Rectal smooth muscle tissue (tissue), 1 donor: ENCODE measurements at regions not wholly inside any gene's neighbourhood (a gene's known extent, or its start where the extent isn't known, plus 50 kb on each side); places are given as distances from the start of the nearest gene placed in this dataset.

ENCODE experiments used
- H3K27ac ChIP-seq: one replicate; pipeline ENCODE4 v1.7.0; 2013; ENCODE audit warnings: low read depth, low read length, inconsistent platforms
- H3K27me3 ChIP-seq: one replicate; pipeline ENCODE4 v1.7.0; 2013; ENCODE audit warnings: low read length; ENCODE audit not compliant: control insufficient read depth, insufficient read depth
- H3K36me3 ChIP-seq: one replicate; pipeline ENCODE4 v1.7.0; 2013; ENCODE audit warnings: low read length; ENCODE audit not compliant: control insufficient read depth, insufficient read depth
- H3K4me1 ChIP-seq: one replicate; pipeline ENCODE4 v1.7.0; 2013; ENCODE audit warnings: low read length; ENCODE audit not compliant: control insufficient read depth, insufficient read depth
- H3K4me3 ChIP-seq: one replicate; pipeline ENCODE4 v1.7.0; 2013; ENCODE audit warnings: low read length
- H3K9ac ChIP-seq: one replicate; pipeline ENCODE4 v1.7.0; 2013; ENCODE audit warnings: low read length

GRCh38 chr12:97299847-97300246, 162.8 kb upstream of the RMST start:
- Histone ChIP-seq H3K27me3 (no peaks in the 10 kb centered on the region), H3K4me3 (no peak overlapping the region), H3K27ac (no peak overlapping the region), H3K4me1 (no peaks in the 10 kb centered on the region), H3K36me3 (no peaks in the 10 kb centered on the region), H3K9ac (no peak overlapping the region)

DNA sequence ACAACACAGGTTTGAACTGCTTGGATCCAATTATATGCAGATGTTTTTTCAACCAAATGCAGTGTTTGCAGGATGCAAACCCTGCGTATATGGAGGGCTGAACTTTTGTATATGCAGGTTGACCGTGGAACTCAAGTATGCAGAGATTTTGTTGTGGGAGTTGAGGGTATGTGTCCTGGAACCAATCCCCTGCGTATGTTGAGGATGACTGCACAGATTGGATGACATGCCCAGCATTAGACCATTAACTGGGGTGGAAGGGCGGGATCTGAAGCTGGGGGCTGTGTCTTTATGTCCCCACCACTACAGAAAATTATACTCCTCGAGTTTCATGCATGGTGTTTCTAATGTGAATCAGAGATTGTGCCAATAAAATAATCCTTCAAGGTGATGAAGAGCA, 162.2 kb upstream of the RMST start:
- no peak overlapping the region for H3K27ac ChIP-seq
- no peaks in the 10 kb centered on the region for H3K4me1 ChIP-seq
- H3K36me3 ChIP-seq, result no peaks in the 10 kb centered on the region
- H3K4me3 ChIP-seq, result no peak overlapping the region
- H3K27me3 ChIP-seq, result no peaks in the 10 kb centered on the region
- no peak overlapping the region for H3K9ac ChIP-seq

DNA sequence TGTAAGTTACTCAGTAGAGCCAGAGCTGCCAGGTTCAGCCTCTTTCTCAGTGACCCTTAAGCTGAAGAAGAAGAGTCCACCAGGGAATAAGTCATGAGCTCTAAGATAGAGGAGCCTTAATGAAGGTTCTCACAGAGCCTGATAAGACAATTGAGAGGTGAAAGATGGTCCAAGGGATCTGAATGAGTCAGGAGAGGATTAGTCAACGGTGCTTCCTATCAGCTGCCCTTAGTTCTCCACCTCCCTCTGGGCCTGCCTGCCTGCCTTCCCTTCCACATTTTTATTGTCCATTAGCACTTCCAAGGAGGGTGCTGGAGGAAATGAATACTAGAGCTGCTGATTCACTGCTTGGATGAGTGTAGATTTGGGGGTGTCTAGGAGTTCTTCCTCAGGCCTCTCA, 161.7 kb upstream of the RMST start:
- Histone ChIP-seq H3K27me3 (no peaks in the 10 kb centered on the region), H3K4me3 (no peak overlapping the region), H3K27ac (no peak overlapping the region), H3K4me1 (no peaks in the 10 kb centered on the region), H3K9ac (no peak overlapping the region), H3K36me3 (no peaks in the 10 kb centered on the region)

- no peak overlapping the region for H3K9ac ChIP-seq
- no peaks in the 10 kb centered on the region for H3K27me3 ChIP-seq
- no peaks in the 10 kb centered on the region for H3K36me3 ChIP-seq
- no peak overlapping the region for H3K4me3 ChIP-seq
- no peak overlapping the region for H3K27ac ChIP-seq
- no peaks in the 10 kb centered on the region for H3K4me1 ChIP-seq
Observed at GRCh38 chr12:97301576-97301975, 161.0 kb upstream of the RMST start.

GRCh38 chr12:97305651-97306050, 157.0 kb upstream of the RMST start:
- Histone ChIP-seq H3K9ac (no peak overlapping the region), H3K27me3 (no peaks in the 10 kb centered on the region), H3K36me3 (no peaks in the 10 kb centered on the region), H3K4me3 (no peak overlapping the region), H3K4me1 (no peaks in the 10 kb centered on the region), H3K27ac (no peak overlapping the region)

DNA sequence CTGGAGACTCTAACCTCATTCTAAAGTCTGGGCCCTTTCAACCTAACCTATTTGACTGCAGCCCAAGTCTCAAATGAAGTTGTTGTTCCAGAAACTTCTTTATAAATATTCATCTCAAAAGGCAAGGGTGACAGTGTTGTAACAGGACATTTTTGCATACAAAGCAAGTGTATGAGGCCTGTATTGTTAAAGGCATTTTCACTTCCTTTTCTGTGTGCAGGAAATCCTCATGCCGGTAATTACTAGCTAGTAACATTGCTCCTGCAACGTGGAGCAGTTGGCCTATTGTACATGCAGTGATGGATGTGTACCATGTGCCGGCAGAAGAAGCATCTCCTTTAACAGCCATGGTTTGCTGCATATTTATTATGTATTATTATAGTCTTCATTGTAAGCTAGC, 156.5 kb upstream of the RMST start:
- H3K4me1 ChIP-seq, result no peaks in the 10 kb centered on the region
- H3K27me3 ChIP-seq, result no peaks in the 10 kb centered on the region
- H3K4me3 ChIP-seq, result no peak overlapping the region
- H3K27ac ChIP-seq, result no peak overlapping the region
- no peaks in the 10 kb centered on the region for H3K36me3 ChIP-seq
- H3K9ac ChIP-seq, result no peak overlapping the region

DNA sequence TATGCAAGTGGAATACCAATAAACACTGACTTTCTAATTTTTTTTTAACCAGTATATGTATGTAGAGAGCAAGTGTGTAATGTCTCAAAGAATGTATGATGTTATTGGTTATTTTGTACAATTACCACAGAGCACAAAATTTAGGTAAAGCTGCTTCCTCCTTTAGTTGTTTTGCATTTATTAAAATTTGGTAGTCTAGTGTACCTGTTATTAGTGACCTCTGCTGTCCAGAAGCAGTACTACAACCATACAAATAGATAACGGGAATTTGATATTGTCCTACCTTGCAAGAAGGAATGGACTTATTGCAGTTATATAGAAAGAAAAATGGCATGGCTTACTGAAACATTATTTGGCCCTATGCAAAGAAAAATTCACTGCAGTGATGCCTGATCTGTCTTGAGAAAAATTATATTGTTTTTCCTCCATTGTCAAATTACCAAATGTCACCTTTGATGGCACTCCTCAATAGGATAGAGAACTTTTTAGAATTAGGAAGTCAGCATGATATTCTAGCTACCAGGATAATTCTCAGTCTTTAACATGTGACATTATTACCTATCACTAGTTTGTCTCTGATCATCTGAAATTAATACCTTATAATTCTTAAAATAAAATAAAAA, 153.9 kb upstream of the RMST start:
- Histone ChIP-seq H3K4me1 (no peaks in the 10 kb centered on the region), H3K36me3 (no peaks in the 10 kb centered on the region), H3K27ac (no peak overlapping the region), H3K27me3 (no peaks in the 10 kb centered on the region), H3K9ac (no peak overlapping the region), H3K4me3 (no peak overlapping the region)

DNA sequence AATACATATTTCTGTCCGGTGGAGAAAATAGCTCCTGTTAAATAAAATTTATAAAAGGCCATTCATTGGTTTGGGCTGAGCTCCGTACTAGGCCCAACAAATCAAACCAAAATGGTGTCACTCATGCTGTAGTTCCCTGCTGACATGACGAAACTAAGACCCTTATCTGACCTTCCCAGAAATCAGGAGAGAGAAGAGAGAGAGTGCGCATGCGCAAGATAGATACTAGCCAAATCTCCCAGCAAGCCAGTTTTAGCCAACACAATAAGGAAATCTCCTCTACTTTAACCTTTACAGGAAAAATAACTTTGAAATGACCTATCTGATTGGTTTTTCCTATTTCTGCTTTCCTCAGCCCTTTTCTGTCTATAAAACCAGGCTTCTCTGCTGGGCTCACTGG, 152.7 kb upstream of the RMST start:
- Histone ChIP-seq H3K4me3 (no peak overlapping the region), H3K27ac (no peak overlapping the region), H3K9ac (no peak overlapping the region), H3K4me1 (no peaks in the 10 kb centered on the region), H3K27me3 (no peaks in the 10 kb centered on the region), H3K36me3 (no peaks in the 10 kb centered on the region)

- no peaks in the 10 kb centered on the region for H3K4me1 ChIP-seq
- H3K9ac ChIP-seq, result no peak overlapping the region
- no peaks in the 10 kb centered on the region for H3K36me3 ChIP-seq
- no peak overlapping the region for H3K4me3 ChIP-seq
- no peaks in the 10 kb centered on the region for H3K27me3 ChIP-seq
- H3K27ac ChIP-seq, result no peak overlapping the region
Observed at GRCh38 chr12:97312570-97313135, 150.0 kb upstream of the RMST start.

GRCh38 chr12:97313471-97314190, 149.0 kb upstream of the RMST start:
- H3K27ac ChIP-seq, result no peak overlapping the region
- no peak overlapping the region for H3K9ac ChIP-seq
- no peaks in the 10 kb centered on the region for H3K4me1 ChIP-seq

GRCh38 chr12:97316321-97316720, 146.3 kb upstream of the RMST start:
- no peaks in the 10 kb centered on the region for H3K4me1 ChIP-seq
- no peaks in the 10 kb centered on the region for H3K36me3 ChIP-seq
- H3K27me3 ChIP-seq, result no peaks in the 10 kb centered on the region
- no peak overlapping the region for H3K4me3 ChIP-seq
- H3K27ac ChIP-seq, result no peak overlapping the region
- no peak overlapping the region for H3K9ac ChIP-seq

More at GRCh38 chr12:97313471-97314190, 149.0 kb upstream of the RMST start:
- no peaks in the 10 kb centered on the region for H3K27me3 ChIP-seq
- H3K4me3 ChIP-seq, result no peak overlapping the region
- no peaks in the 10 kb centered on the region for H3K36me3 ChIP-seq

GRCh38 chr12:97321621-97322020, 141.0 kb upstream of the RMST start:
- Histone ChIP-seq H3K27ac (no peak overlapping the region), H3K4me3 (no peak overlapping the region), H3K27me3 (no peaks in the 10 kb centered on the region), H3K4me1 (no peaks in the 10 kb centered on the region), H3K36me3 (no peaks in the 10 kb centered on the region), H3K9ac (no peak overlapping the region)

DNA sequence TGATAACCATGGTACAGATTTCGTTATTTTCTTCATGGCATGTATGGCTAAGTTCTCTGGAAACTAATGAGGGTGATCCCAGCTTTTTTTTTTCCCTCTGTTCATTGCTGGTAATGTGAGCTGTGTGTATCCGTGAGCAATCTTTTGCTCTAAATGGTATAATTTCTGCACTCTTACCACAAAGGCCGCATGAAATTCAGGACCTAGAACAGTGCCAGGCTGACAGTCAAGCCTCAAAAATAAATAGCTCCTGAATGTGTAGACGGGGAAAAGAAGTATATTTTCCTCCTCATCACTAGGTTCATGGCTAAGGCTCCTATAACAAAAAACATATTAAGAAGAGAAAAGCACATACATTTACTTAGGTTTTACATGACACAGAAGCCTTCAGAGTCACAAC, 140.2 kb upstream of the RMST start:
- Histone ChIP-seq H3K27ac (no peak overlapping the region), H3K9ac (no peak overlapping the region), H3K36me3 (no peaks in the 10 kb centered on the region), H3K27me3 (no peaks in the 10 kb centered on the region), H3K4me1 (no peaks in the 10 kb centered on the region), H3K4me3 (no peak overlapping the region)
